IMR-90 (cell line): ENCODE measurements at regions not wholly inside any gene's neighbourhood (a gene's known extent, or its start where the extent isn't known, plus 50 kb on each side); places are given as distances from the start of the nearest gene placed in this dataset.
A peak's percentile ranks its signal among the peaks of the same experiment; 100 is the strongest.

Experiments used
- ATAC-seq: fragments of 200-7000 bp; cut with Tn5 transposase; 2 replicates; pipeline ENCODE4 v1.9.1; 2020; ENCODE audit warnings: low read depth, mild to moderate bottlenecking, moderate library complexity
- BruUV-seq: library from RNA; stranded (reverse); fragments of 400-500 nt; replicated peaks from 2 replicates; lab custom pipeline; 2021; lab: Mats Ljungman, UMichigan
- CTCF ChIA-PET: fragments of 300-600 bp; formaldehyde crosslinking; extraction: SDS; loops from one replicate; lab custom pipeline; 2021; ENCODE audit warnings: antibody characterized with exemption; lab: Yijun Ruan, JAX
- POLR2A ChIA-PET: fragments of 300-600 bp; sonication (Branson Sonifier 250); formaldehyde crosslinking; loops from one replicate; lab custom pipeline; 2022; ENCODE audit warnings: antibody characterized with exemption; ENCODE audit not compliant: unreplicated experiment; lab: Charles Lee
- DNase-seq: peaks from one replicate; pipeline ENCODE4 v3.0.0; 2013
- H2AFZ ChIP-seq: replicated peaks from 2 replicates; pipeline ENCODE3; 2013; ENCODE audit warnings: low read length, mild to moderate bottlenecking; ENCODE audit not compliant: poor library complexity
- H2AK5ac ChIP-seq: 2 replicates; pipeline ENCODE4 v1.6.1; 2013; ENCODE audit warnings: low read depth, low read length, inconsistent platforms
- H2AK9ac ChIP-seq: replicated peaks from 2 replicates; pipeline ENCODE3; 2013; ENCODE audit warnings: mild to moderate bottlenecking, low read depth, low read length, moderate library complexity; ENCODE audit not compliant: poor library complexity
- H2BK120ac ChIP-seq: 2 replicates; pipeline ENCODE4 v1.6.1; 2013; ENCODE audit warnings: low read depth, low read length, inconsistent platforms
- H2BK15ac ChIP-seq: 3 replicates; pipeline ENCODE4 v1.6.1; 2013; ENCODE audit warnings: low read depth, low read length, inconsistent platforms
- H2BK20ac ChIP-seq: 2 replicates; pipeline ENCODE4 v1.6.1; 2013; ENCODE audit warnings: low read depth, mild to moderate bottlenecking, inconsistent platforms, low read length, moderate library complexity
- H2BK5ac ChIP-seq: 2 replicates; pipeline ENCODE4 v1.6.1; 2013; ENCODE audit warnings: mild to moderate bottlenecking, low read depth, low read length, inconsistent platforms; ENCODE audit not compliant: poor library complexity, severe bottlenecking
- H3K14ac ChIP-seq: replicated peaks from 2 replicates; pipeline ENCODE4 v1.6.1; 2013; ENCODE audit warnings: low read depth, low read length, inconsistent platforms
- H3K18ac ChIP-seq: 2 replicates; pipeline ENCODE4 v1.6.1; 2013; ENCODE audit warnings: low read depth, low read length, control low read depth
- H3K23ac ChIP-seq: 2 replicates; pipeline ENCODE4 v1.6.1; 2013; ENCODE audit warnings: low read depth, low read length, inconsistent platforms
- H3K27ac ChIP-seq: 2 replicates; pipeline ENCODE4 v1.5.1; 2013; ENCODE audit warnings: mild to moderate bottlenecking, control low read depth, low read length; ENCODE audit not compliant: insufficient read depth
- H3K27me3 ChIP-seq: 2 replicates; pipeline ENCODE4 v1.6.1; 2013; ENCODE audit warnings: low read length; ENCODE audit not compliant: control insufficient read depth, insufficient read depth
- H3K36me3 ChIP-seq: 2 replicates; pipeline ENCODE4 v1.6.1; 2013; ENCODE audit warnings: low read length, mixed read lengths; ENCODE audit not compliant: control insufficient read depth, insufficient read depth
- H3K4ac ChIP-seq: 2 replicates; pipeline ENCODE4 v1.6.1; 2013; ENCODE audit warnings: low read depth, low read length, inconsistent platforms
- H3K4me1 ChIP-seq: 2 replicates; pipeline ENCODE4 v1.6.1; 2013; ENCODE audit warnings: low read length, mixed read lengths; ENCODE audit not compliant: control insufficient read depth, insufficient read depth
- H3K4me2 ChIP-seq: 2 replicates; pipeline ENCODE4 v1.6.1; 2013; ENCODE audit warnings: low read depth, mild to moderate bottlenecking, control low read depth, low read length, moderate library complexity
- H3K4me3 ChIP-seq: 2 replicates; pipeline ENCODE4 v1.5.1; 2013; ENCODE audit warnings: low read depth, mild to moderate bottlenecking, control low read depth, low read length, moderate library complexity; ENCODE audit not compliant: insufficient read depth
- H3K56ac ChIP-seq: 2 replicates; pipeline ENCODE4 v1.6.1; 2013; ENCODE audit warnings: low read length, inconsistent platforms; ENCODE audit not compliant: insufficient read depth; ENCODE audit errors: extremely low read depth
- H3K79me1 ChIP-seq, 2 experiments: 2 replicates each; pipeline ENCODE4 v1.6.1; 2013; ENCODE audit warnings: low read length in 2 of 2, inconsistent platforms in 1 of 2, low read depth in 1 of 2
- H3K9ac ChIP-seq: 2 replicates; pipeline ENCODE4 v1.6.1; 2013; ENCODE audit warnings: low read depth, low read length, control low read depth
- H3K9me1 ChIP-seq: 2 replicates; pipeline ENCODE4 v1.6.1; 2013; ENCODE audit warnings: low read length, inconsistent platforms; ENCODE audit not compliant: insufficient read depth
- H3K9me3 ChIP-seq: 2 replicates; pipeline ENCODE4 v1.6.1; 2013; ENCODE audit warnings: low read length; ENCODE audit not compliant: control insufficient read depth, insufficient read depth
- H4K20me1 ChIP-seq: 2 replicates; pipeline ENCODE4 v1.6.1; 2013; ENCODE audit warnings: low read length, inconsistent platforms; ENCODE audit not compliant: insufficient read depth
- H4K5ac ChIP-seq: 2 replicates; pipeline ENCODE4 v1.6.1; 2013; ENCODE audit warnings: mild to moderate bottlenecking, low read depth, low read length, control low read depth
- H4K8ac ChIP-seq, 2 experiments: 2 replicates each; pipeline ENCODE4 v1.6.1; 2013; ENCODE audit warnings: low read depth in 2 of 2, low read length in 2 of 2, control low read depth in 1 of 2, inconsistent platforms in 1 of 2
- H4K91ac ChIP-seq: 2 replicates; pipeline ENCODE4 v1.6.1; 2013; ENCODE audit warnings: low read depth, low read length, inconsistent platforms; ENCODE audit not compliant: insufficient read depth
- BHLHE40 ChIP-seq: fragments of 150-350 bp; IDR thresholded peaks from 2 replicates; pipeline ENCODE4 v1.6.1; 2016; ENCODE audit warnings: mild to moderate bottlenecking, low read depth, low read length
- MAFK ChIP-seq: IDR thresholded peaks from 2 replicates; pipeline ENCODE4 v1.6.1; 2012; ENCODE audit warnings: low read depth, low read length, improper control_type of control experiment
- SMC3 ChIP-seq: fragments of 150-350 bp; IDR thresholded peaks from 2 replicates; pipeline ENCODE4 v1.6.1; 2016; ENCODE audit warnings: low read depth, mild to moderate bottlenecking, antibody characterized with exemption, low read length, moderate library complexity
- USF2 ChIP-seq: fragments of 150-350 bp; IDR thresholded peaks from 2 replicates; pipeline ENCODE4 v1.6.1; 2017; ENCODE audit warnings: mild to moderate bottlenecking, antibody characterized with exemption, low read length, low read depth
- WGBS, 2 experiments: methylation state at CpG; one replicate each; pipeline versions ENCODE4 v1.1.5 to v1.1.7; 2013; ENCODE audit warnings: missing lambda C conversion rate in 2 of 2; ENCODE audit not compliant: insufficient read length in 1 of 2; ENCODE audit errors: extremely low coverage in 2 of 2; 5-methylcytosine and 5-hydroxymethylcytosine counted together
- dilution Hi-C: fragments of 300-500 bp; cut with HindIII; formaldehyde crosslinking; loops from one replicate; pipeline ENCODE4 v1.14.3; 2018; ENCODE audit warnings: low sequenced_read_pairs; ENCODE audit not compliant: unreplicated experiment
- in situ Hi-C: fragments of 300-500 bp; cut with MboI; formaldehyde crosslinking; loops from 3 replicates; pipeline ENCODE4 v1.14.3; 2019; ENCODE audit warnings: low sequenced_read_pairs, inconsistent platforms, mixed read lengths
- intact Hi-C: fragments of 100-400 bp; cut with micrococcal nuclease; formaldehyde crosslinking; loops from 2 replicates; pipeline ENCODE4 v1.10.0; 2022

DNA sequence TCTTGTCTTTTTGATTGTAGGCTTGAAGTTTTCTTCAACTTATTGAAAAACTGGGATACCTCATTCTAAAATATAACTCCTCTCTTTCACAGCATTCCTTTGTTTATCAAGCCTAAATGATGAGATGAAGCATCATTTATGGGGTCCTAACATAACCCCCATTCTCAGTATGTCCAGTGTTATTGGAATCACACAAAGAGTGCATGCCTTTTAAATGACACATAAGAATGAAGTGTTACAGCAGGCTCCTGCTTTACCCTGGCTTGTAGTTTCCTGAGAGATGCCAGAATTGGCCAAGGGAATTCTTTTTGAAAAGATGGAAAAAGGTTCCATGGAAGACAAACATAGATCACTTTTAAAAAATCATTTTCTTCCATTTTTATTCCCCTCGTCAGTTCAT, 502.4 kb downstream of the BCKDHB start:
- no peak overlapping the region for H3K4me2 ChIP-seq
- no TSS peak for BruUV-seq
- WGBS, 2 experiments = 100% methylated on average over 1 of the region's 1 CpG; no CpG with 5 or more reads in 1 of the 2 experiments

More for the DNA sequence above, 502.4 kb downstream of the BCKDHB start:
- Histone ChIP-seq H3K56ac (no peak overlapping the region), H2BK15ac (no peak overlapping the region), H4K8ac (no peak overlapping the region), H2BK20ac (peak overlapping the region; percentile 68), H3K23ac (no peak overlapping the region), H3K9me1 (peaks cover 3% of the 10 kb centered on the region), H3K18ac (no peak overlapping the region), H2AK5ac (no peak overlapping the region), H3K79me1 (no peaks in the 10 kb centered on the region), H2BK5ac (peak overlapping the region; percentile 65), H4K20me1 (no peaks in the 10 kb centered on the region), H3K36me3 (no peaks in the 10 kb centered on the region), H3K9me3 (peaks cover 3% of the 10 kb centered on the region), H3K27me3 (no peaks in the 10 kb centered on the region), H2AK9ac (no peak overlapping the region), H3K4me3 (no peak overlapping the region), H4K91ac (no peak overlapping the region), H3K4me1 (peaks cover 3% of the 10 kb centered on the region; the same call in 1 of the 2 replicates), H3K9ac (no peak overlapping the region), H2AFZ (no peak overlapping the region), H4K5ac (no peak overlapping the region), H3K27ac (no peak overlapping the region), H3K4ac (peak overlapping the region; percentile 54; the same call in 1 of the 2 replicates), H3K14ac (peak overlapping the region; percentile 13), H2BK120ac (peak overlapping the region; percentile 62; the same call in 1 of the 2 replicates)
- in situ Hi-C loops (loop anchor here (10.0 kb wide), 1 partner anchor 1146 kb away; the partner anchor contains the start of gene TENT5A), dilution Hi-C loops (no loop called here), intact Hi-C loops (loop anchor here (5.0 to 10.0 kb wide), 5 partner anchors 182 to 1386 kb away; no protein-coding TSS in a partner anchor)
- ChIA-PET CTCF (no interaction called here), POLR2A (no interaction called here)
- TF ChIP-seq SMC3 (no peak), USF2 (no peak), BHLHE40 (no peak), MAFK (no peak)
- DNase-seq (peak; percentile 49), ATAC-seq (no peak)
